ENCODE measurements at regions not wholly inside any gene's neighbourhood (a gene's known extent, or its start where the extent isn't known, plus 50 kb on each side); places are given as distances from the start of the nearest gene placed in this dataset.
"Not testable (repeated sequence)": the region's sequence is repeated elsewhere in the genome, so short reads cannot be mapped to it uniquely, and the experiment has no call there.

DNA sequence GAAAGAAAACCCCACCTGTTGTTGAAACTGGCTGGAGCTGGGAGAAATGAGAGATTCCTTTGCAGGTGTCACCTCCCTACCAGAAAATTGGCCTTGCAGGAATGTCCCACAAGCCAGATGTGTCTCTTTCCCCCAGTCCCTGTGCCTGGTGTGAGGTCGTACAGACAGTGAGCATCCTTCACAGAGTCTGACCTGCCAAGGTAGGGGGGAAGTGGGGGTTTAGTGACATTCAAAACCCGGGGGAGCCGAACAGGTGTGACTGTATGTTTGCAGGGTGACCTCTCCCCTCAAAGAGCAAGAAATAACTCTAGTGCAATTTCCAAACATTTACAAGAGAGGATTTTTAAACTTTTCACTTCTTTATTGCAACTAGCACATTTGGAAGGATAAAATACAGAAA is 117.7 kb upstream of the SULF2 start:
- DNase-seq (ENCODE audit: low read depth in 2 of 3, low spot score in 2 of 3) = not testable (repeated sequence)

- DNase-seq (ENCODE audit: low read depth in 2 of 3, low spot score in 2 of 3) = not testable (repeated sequence)
Measured at GRCh38 chr20:47899313-47899712, 114.0 kb upstream of the SULF2 start.

DNA sequence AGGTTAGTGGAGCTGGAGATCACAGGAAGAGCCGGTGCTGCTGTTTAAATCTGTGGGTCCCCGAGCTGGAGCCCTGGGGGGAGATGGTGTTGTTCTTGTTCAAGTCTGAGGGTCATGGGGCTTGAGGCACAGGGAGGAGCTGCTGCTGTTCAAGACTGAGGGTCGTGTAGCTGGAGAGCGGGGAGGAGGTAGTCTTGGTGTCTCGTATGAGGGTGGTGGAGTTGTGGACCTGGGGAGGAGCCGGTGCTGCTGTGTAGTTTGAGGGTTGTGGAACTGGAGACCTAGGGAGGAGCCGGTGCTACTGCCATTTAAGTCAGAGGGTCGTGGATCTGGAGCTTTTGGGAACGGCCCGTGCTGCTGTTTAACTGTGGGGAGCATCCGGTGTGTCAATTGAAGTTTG is 112.2 kb upstream of the SULF2 start:
- DNase-seq (ENCODE audit: low read depth in 2 of 3, low spot score in 2 of 3) = no peak

GRCh38 chr20:47892681-47893080 is 107.4 kb upstream of the SULF2 start:
- DNase-seq (ENCODE audit: low read depth in 2 of 3, low spot score in 2 of 3) = not testable (repeated sequence)

DNA sequence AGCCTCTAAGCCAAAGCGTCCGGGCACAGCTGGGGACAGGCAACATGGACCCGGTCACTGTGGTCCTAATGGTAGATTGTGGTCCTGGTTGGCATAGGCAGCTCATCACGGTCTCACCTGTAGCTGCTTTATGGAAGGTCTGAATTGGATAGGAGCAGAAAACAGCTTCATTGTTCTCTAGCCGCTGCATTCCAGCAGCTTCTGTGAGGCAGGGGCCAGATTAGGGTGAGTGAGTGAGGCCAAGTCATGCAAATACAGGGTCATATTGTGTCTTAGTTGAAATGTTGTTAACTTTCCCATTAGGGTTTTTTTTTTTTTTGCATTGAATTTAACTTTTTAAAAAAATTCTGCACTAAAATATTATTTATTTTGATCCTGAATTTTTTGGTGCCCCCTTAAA is 105.4 kb upstream of the SULF2 start:
- not testable (repeated sequence) for DNase-seq (ENCODE audit: low read depth in 2 of 3, low spot score in 2 of 3)

DNA sequence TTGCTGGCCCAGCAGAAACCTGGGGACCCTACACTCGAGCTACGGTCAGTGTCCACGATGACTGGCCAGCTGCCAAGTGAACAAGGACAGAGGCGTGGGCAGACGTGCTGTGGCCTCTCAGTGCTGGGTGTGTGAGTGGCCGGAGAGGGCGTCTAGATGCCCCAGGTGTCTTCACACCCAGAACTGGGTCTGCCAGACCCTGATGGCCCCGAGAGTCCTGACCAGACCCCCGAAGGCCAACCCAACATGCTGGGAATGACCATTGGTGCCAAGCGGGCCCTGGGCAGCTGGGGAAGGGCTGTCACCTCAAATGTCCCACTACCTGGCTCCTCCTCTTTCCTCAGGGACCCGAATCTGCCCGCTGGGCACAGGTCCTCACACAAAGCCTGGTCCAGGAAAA is 104.5 kb upstream of the SULF2 start:
- not testable (repeated sequence) for DNase-seq (ENCODE audit: low read depth in 2 of 3, low spot score in 2 of 3)

GRCh38 chr20:47888351-47888750 is 103.1 kb upstream of the SULF2 start:
- no peak for DNase-seq (ENCODE audit: low read depth in 2 of 3, low spot score in 2 of 3)

DNA sequence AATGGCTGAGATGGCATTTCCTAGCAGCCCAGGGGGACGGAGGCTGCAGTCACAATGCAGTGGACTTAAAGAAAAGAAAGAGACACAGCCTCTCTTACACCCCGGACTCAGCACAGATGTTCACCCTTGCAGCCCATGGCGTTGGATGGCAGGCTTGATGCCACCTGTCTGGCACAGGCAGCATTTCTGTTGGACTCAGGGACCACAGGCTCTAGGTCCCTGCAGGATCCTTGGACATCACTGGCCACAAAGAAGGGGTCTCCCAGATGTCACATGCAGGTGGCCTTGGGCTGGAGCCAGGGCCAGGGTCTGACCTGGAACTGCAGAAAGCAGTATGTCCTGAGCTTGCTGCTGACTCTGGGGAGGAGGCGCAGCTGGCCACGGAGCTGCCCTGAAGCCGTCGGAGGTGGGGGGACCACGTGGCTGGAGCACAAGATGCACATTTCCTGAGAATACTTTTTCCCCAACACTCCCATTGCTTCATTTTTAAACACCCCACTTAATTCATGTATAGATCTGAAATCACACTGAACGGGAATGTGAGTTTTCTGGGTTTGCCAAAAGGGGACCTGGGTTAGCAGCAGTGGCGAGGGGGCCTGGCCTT is 102.3 kb upstream of the SULF2 start:
- DNase-seq (ENCODE audit: low read depth in 2 of 3, low spot score in 2 of 3) = no peak

- no peak for DNase-seq (ENCODE audit: low read depth in 2 of 3, low spot score in 2 of 3)
Measured at GRCh38 chr20:47887064-47887463, 101.8 kb upstream of the SULF2 start.

DNA sequence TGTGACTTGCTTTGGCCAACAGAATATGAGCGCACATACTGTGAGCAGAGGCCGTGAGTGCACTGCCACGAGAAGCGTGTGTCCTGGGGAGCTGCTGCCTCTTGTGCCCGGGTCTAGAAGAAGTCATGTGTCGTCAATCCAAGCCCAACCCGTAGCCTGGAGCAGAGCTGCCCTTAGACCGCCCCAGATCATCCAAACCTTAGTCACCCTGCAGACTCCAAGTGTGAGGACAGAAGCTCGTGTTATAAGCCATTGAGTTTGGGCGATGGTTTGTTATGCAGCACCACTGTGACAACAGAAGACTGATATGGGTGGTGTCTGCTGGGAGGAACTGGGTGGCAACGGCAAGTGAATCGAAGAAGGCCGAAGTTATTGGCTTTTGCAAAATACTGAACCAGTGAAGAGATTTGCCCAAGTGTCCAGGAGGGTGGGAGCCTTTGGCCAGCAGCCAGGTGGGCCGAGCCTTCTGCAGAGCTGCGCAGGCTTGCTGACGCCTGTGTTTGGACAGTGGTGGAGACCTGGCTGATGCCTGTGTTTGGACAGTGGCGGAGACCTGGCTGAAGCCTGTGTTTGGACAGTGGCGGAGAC is 101.3 kb upstream of the SULF2 start:
- DNase-seq (ENCODE audit: low read depth in 2 of 3, low spot score in 2 of 3) = no peak

DNA sequence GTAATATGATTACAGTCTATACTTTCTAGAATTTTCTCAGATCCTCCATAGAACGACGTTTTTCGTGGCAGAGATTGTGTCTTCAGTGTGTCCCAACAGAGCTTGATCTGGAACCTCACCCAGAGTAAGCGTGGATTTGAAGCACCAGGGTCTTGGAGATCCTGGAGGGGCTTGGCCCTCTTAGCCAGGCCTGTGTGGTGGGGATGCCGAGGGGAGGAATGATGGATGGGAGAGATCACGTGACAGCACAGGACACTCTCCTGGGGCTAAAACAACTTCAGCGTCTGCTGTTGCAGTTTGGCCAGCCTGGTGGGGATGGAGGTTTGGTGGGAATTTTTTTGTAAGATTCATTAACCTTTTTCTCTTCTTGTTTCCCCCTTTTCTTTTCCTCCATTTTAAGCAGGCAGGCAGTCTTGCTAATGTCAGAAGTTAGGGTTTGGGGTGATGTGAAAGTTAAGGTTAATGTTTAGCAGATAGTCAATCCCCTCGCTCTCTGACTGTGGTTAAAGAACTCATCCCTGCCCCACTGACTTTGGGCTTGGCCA is 100.7 kb upstream of the SULF2 start:
- no peak for DNase-seq (ENCODE audit: low read depth in 2 of 3, low spot score in 2 of 3)

DNA sequence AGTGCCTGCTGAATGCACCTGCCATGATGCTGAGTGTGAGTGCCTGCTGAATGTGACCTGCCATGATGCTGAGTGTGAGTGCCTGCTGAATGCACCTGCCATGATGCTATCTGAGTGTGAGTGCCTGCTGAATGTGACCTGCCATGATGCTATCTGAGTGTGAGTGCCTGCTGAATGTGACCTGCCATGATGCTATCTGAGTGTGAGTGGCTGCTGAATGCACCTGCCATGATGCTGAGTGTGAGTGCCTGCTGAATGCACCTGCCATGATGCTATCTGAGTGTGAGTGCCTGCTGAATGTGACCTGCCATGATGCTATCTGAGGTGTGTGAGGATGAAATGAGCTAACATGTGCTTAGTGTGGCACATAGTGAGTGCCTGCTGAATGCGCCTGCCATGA is 98.7 kb upstream of the SULF2 start:
- DNase-seq (ENCODE audit: low read depth in 2 of 3, low spot score in 2 of 3) = not testable (repeated sequence)

DNA sequence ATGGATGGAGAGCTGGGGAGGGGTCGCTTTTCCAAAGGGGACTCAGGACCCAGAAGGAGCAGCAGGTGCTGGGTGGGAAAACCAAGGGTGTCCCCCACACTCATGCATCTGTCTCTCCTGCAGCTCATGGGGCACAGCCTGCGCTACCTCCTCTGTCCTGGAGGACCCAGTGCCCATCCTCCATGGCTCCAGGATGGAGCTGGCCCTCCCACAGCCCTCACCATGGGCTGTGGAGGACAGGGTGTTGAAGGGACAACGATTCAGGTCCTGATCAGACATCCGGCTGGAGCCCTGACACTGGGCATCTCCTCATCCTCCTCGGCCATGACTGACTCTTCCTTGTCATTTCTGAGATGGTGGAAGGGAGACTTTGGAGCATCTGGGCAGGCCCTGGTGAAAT is 97.9 kb upstream of the SULF2 start:
- no peak for DNase-seq (ENCODE audit: low read depth in 2 of 3, low spot score in 2 of 3)

GRCh38 chr20:47879771-47880170 is 94.5 kb upstream of the SULF2 start:
- no peak for DNase-seq (ENCODE audit: low read depth in 2 of 3, low spot score in 2 of 3)

GRCh38 chr20:47878601-47879027 is 93.3 kb upstream of the SULF2 start:
- DNase-seq (ENCODE audit: low read depth in 2 of 3, low spot score in 2 of 3) = no peak

DNA sequence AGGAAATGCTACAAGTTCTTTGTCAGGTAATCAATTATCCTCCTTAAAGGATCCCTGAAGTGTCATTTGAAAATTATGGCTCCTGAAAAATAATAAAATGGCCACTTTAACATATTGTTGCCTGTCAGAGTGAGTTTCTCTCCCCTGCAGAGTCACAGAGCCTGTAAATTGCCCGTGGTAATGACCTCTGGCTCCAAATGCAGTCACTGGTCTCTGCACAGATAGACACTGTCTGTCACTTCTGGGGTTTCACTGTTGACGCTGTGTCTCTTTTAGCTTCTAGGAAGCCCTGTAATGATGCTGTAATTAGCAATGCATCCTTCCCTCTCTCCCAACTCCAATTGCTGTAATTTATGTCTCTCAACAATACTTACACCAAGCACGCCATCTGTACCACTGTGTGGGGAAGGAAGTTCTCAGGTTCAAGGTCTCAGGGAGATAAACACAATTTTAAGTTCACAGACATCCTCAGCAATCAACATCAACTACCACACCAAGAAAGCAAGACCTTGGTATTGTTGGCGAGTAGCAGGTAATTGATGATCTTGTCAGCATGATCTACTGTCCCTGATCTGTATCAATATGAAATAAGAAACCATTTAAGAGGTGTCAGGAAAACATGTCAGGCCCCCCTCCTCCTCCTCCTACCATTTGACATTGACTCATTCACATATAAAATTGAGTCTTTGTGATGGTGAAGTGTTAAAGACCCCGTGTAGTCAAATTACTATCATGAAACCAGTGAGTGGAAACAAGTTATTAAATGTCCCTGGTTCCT is 91.2 kb upstream of the SULF2 start:
- DNase-seq (ENCODE audit: low read depth in 2 of 3, low spot score in 2 of 3) = peak in 1 of 3 donors; percentile 6

- no peak for DNase-seq (ENCODE audit: low read depth in 2 of 3, low spot score in 2 of 3)
Measured at GRCh38 chr20:47875297-47876025, 90.2 kb upstream of the SULF2 start.

DNA sequence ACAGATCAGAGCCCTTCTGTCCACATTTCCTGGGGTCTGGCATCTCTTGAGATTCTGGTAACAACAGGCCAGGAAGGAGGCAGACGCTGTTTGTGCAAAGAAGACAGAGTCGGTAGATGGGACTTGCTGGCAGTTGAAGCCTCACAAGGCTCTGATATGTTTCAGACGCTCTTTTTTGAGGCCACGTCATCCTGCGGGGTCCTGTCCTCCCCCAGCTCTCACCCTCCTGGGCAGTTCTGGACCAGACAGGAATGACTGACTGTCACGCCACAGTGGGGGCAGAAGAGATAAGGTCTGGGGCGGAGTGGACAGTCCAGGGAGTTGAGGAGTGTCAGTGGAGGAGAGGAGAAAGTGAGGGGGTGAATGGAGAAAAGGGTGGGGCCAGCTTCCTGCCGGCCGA is 87.1 kb upstream of the SULF2 start:
- no peak for DNase-seq (ENCODE audit: low read depth in 2 of 3, low spot score in 2 of 3)

DNA sequence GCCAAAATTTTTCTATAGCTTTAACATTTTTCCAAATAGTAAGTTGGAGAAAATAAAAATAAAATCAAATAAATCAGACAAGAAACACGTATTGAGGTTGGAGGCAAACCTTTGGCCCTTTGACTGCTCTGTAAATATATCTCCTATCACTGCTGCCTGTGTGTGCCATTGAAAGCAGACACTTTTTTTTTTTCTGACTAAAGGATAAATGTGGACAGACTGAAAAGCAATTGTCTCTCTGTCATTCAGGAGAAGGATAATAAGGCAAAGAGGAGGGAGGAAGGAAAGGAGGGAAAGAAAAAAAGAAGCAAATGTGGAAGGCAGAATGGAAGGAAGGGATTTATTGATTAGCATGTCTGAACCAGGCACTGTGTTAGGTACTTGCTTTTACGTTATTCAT is 85.2 kb upstream of the SULF2 start:
- no peak for DNase-seq (ENCODE audit: low read depth in 2 of 3, low spot score in 2 of 3)

DNA sequence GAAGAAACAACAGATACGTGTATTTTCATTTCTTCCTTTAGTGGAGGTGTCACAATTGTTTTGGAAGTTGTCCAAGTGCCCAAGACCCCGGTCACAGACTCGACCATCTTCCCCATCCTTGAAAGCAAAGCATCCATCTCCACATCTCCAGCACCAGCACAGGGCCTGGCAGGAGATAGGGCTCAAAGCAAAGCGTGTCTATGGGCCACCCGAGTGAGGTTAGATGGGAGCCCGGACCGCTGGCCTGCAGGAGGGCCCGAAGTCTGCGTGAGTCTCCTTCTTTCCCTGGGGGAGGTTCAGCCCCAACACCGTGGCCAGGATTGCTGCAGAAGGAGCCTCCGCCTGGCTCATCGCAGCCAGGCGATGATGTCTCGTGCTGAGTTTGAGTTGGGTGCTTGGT is 83.5 kb upstream of the SULF2 start:
- DNase-seq (ENCODE audit: low read depth in 2 of 3, low spot score in 2 of 3) = no peak

- no peak for DNase-seq (ENCODE audit: low read depth in 2 of 3, low spot score in 2 of 3)
Measured at GRCh38 chr20:47868236-47868635, 83.0 kb upstream of the SULF2 start.

Data from hematopoietic multipotent progenitor cell (in vitro differentiated cells).